Activated CD4-positive, alpha-beta T cell treated with anti-CD3 and anti-CD28 coated beads for 36 hours (primary cell): ENCODE measurements at regions not wholly inside any gene's neighbourhood (a gene's known extent, or its start where the extent isn't known, plus 50 kb on each side); places are given as distances from the start of the nearest gene placed in this dataset.

Experiments used
- ATAC-seq: fragments of 200-7000 bp; cut with Tn5 transposase; one replicate; pipeline ENCODE4 v1.10.0; 2021; ENCODE audit warnings: mild to moderate bottlenecking, moderate library complexity
- CTCF ChIA-PET: fragments of 350-600 bp; sonication (Branson Sonifier 250); formaldehyde crosslinking; loops from one replicate; lab custom pipeline; 2021; ENCODE audit warnings: antibody characterized with exemption; lab: Charles Lee
- POLR2A ChIA-PET: fragments of 350-600 bp; sonication (Branson Sonifier 250); formaldehyde crosslinking; loops from one replicate; lab custom pipeline; 2021; ENCODE audit warnings: antibody characterized with exemption, inconsistent platforms; lab: Charles Lee
- DNase-seq: peaks from one replicate; pipeline ENCODE4 v3.0.0-alpha.2; 2020
- H3K27ac Mint-ChIP-seq: one replicate; pipeline ENCODE4 v1.8.0; 2021; ENCODE audit warnings: mixed read lengths
- H3K27me3 Mint-ChIP-seq: one replicate; pipeline ENCODE4 v1.8.0; 2021; ENCODE audit warnings: mixed read lengths
- H3K36me3 Mint-ChIP-seq: one replicate; pipeline ENCODE4 v1.8.0; 2021; ENCODE audit warnings: low read depth, mixed read lengths
- H3K4me1 Mint-ChIP-seq: one replicate; pipeline ENCODE4 v1.8.0; 2021; ENCODE audit warnings: mixed read lengths
- H3K4me3 Mint-ChIP-seq: one replicate; pipeline ENCODE4 v1.8.0; 2021; ENCODE audit warnings: mild to moderate bottlenecking, moderate library complexity, mixed read lengths
- H3K9me3 Mint-ChIP-seq: one replicate; pipeline ENCODE4 v1.8.0; 2021; ENCODE audit warnings: low read depth, mixed read lengths
- intact Hi-C, 2 experiments: fragments of 100-400 bp; cut with DNase I in 1 of 2; cut with micrococcal nuclease in 1 of 2; formaldehyde crosslinking; loops; one replicate each; pipeline versions ENCODE4 v1.14.2 to v1.15.1; 2022 to 2024; cut with DNase I, micrococcal nuclease

DNA sequence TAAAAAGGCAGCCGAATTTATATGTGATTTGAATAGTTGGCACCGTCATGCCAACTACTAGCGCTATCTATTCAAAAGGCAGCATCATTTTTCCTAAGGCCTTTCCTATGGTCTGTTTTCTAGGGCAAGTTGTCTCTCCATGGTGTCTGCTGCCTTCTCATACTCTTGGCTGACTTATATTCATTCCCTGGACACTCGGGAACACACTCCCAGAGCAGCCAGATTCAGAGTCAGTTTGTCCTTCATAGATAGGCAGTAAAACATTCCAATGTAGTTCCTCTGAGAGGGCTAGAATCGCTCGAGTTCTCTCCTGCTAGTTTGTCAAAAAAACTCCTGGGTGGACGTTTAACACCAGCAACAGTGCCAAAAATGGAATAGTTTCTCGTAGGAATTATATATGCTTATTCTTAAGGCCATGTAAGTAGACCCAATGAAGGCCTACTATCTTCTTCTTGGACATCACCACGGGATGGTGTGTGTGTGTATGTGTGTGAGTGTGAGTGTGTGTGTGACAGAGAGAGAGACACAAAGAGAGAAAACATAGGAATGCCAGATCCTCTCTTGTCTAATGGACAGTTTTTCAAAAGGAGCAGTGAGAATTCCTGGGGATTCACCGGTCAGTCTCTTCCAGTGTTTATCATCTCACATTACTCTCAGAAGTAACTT lies 129.3 kb upstream of the CTAGE1 start:
- no peaks in the 10 kb centered on the region for H3K9me3 Mint-ChIP-seq
- no peak overlapping the region for H3K27ac Mint-ChIP-seq
- H3K36me3 Mint-ChIP-seq: no peaks in the 10 kb centered on the region
- ATAC-seq (no peak), DNase-seq (no peak)
- POLR2A ChIA-PET: no interaction called here
- CTCF ChIA-PET: no interaction called here
- intact Hi-C loops: no loop called here
- H3K27me3 Mint-ChIP-seq: no peaks in the 10 kb centered on the region
- no peaks in the 10 kb centered on the region for H3K4me1 Mint-ChIP-seq
- no peak overlapping the region for H3K4me3 Mint-ChIP-seq

DNA sequence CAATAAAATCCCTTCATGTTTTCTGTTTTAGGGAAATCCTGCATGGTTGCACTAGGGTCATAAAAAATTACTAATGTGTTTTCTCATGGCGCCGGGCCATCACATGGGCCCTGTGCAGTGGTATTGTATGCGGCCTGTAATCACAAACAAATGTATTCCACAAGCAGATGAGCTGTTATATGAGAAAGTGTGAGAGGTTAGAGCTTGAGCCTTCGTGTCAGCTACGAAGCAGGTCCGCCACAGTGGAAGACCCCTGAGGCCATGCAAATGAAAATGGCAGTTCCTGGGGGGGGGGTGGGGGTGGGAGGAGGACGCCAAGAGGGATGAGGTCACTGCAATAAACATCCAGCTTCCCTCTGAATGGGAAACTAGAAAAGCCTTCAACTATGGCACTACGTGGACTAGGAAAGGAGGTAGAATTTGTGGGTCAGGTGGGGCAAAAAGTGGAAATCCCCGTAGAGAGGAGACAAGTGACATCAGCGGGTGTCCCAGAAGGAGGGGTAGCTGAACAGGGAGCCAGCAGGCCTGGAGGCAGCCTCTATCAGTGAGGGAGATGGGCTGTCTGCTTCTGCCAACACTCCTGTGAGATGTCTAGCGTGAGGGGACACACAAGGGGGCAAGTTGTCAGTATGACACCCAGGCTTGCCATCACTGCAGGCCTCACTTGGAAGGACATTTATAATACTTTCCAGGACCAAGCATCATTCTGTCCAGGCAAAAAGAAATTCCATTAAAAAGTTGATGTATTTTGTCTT lies 130.3 kb upstream of the CTAGE1 start:
- no peak overlapping the region for H3K4me3 Mint-ChIP-seq
- H3K4me1 Mint-ChIP-seq: no peaks in the 10 kb centered on the region
- ChIA-PET POLR2A (no interaction called here), CTCF (no interaction called here)
- ATAC-seq (no peak), DNase-seq (no peak)
- intact Hi-C loops: no loop called here
- no peaks in the 10 kb centered on the region for H3K9me3 Mint-ChIP-seq
- H3K27me3 Mint-ChIP-seq: no peaks in the 10 kb centered on the region
- no peaks in the 10 kb centered on the region for H3K36me3 Mint-ChIP-seq
- no peak overlapping the region for H3K27ac Mint-ChIP-seq

DNA sequence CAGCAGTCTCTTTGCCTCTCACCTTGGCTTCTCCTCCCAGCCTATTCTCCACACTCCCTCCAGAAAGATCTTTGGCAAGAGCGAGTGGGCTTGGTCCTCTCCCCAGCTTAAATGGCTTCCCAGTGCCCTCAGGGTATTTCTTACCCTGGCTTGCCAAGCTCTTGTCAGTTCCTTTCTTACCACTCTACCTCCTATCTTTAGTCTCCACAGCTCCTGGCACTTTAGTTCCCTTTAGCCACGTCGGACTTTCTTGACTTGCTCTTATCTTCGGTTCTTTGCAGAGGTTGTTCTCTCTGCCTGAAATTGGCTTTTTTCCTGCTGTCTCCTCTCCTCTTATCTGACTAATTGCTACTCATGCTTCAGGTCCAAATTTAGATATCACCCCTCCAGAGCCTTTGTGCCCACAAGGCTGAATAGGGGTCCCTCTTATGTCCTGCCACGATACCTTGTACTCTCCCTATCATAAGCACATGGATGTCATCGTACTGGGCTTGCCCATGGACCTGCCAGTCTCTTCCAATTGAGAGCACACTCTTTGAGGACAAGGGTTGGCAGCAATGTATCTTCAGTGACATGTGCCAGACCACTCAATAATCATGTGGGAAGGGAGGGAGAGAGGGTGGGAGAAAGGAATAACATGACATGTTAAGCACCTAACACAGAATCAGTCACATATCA lies 131.7 kb upstream of the CTAGE1 start:
- Mint-ChIP-seq H3K9me3 (no peaks in the 10 kb centered on the region), H3K4me3 (no peak overlapping the region), H3K36me3 (no peaks in the 10 kb centered on the region), H3K27ac (no peak overlapping the region), H3K4me1 (no peaks in the 10 kb centered on the region), H3K27me3 (no peaks in the 10 kb centered on the region)
- DNase-seq (no peak), ATAC-seq (no peak)
- POLR2A ChIA-PET: no interaction called here
- intact Hi-C loops: no loop called here
- CTCF ChIA-PET: no interaction called here

DNA sequence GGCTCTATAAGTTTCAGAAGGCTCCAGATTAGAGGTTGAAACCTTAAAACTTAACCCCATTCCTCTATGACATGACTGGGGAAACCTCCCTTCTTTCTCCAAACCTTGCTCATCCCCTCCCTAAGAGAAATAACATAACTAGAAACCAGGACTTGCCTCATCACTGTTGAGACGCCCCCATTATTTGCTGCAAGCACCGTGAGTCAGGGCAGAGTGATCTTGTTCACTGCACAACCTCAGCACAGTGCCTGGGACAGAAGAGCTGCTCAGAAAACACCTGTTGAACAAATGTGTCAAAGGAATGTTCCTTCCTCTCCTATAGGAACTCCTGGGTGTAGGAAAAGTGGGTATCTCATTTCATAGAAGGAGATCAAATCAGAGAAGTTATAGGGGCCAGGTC lies 132.7 kb upstream of the CTAGE1 start:
- ChIA-PET CTCF (no interaction called here), POLR2A (interaction anchor here (0.5 kb wide), 1 partner anchor 96 kb away, joined by 3 read pairs; no protein-coding TSS in a partner anchor)
- no peaks in the 10 kb centered on the region for H3K9me3 Mint-ChIP-seq
- intact Hi-C loops: no loop called here
- no peaks in the 10 kb centered on the region for H3K36me3 Mint-ChIP-seq
- no peaks in the 10 kb centered on the region for H3K27me3 Mint-ChIP-seq
- DNase-seq (no peak), ATAC-seq (no peak)
- no peak overlapping the region for H3K27ac Mint-ChIP-seq
- H3K4me3 Mint-ChIP-seq: no peak overlapping the region
- no peaks in the 10 kb centered on the region for H3K4me1 Mint-ChIP-seq

DNA sequence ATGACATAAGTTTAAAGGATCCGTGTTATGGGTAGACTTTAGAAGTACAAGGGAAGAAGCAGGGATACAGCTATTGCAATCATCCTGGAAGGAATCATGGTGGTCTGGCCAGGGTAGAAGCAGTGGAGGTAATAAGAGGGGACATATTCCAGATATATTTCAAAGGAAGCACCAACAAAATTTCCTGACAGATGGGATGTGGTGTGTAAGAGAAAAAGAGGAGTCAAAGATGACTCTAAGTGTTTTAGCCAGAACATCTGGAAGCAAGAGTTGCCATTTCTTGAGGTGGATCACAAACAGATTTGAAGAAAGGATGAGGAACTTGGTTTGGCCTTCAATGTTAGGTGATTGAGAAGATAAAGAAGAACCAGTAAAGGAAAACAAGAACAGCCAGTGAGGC lies 133.1 kb upstream of the CTAGE1 start:
- ChIA-PET CTCF (no interaction called here), POLR2A (no interaction called here)
- Mint-ChIP-seq H3K36me3 (no peaks in the 10 kb centered on the region), H3K4me3 (no peak overlapping the region), H3K27ac (no peak overlapping the region), H3K4me1 (no peaks in the 10 kb centered on the region), H3K27me3 (no peaks in the 10 kb centered on the region), H3K9me3 (no peaks in the 10 kb centered on the region)
- DNase-seq (no peak), ATAC-seq (no peak)
- intact Hi-C loops: no loop called here

DNA sequence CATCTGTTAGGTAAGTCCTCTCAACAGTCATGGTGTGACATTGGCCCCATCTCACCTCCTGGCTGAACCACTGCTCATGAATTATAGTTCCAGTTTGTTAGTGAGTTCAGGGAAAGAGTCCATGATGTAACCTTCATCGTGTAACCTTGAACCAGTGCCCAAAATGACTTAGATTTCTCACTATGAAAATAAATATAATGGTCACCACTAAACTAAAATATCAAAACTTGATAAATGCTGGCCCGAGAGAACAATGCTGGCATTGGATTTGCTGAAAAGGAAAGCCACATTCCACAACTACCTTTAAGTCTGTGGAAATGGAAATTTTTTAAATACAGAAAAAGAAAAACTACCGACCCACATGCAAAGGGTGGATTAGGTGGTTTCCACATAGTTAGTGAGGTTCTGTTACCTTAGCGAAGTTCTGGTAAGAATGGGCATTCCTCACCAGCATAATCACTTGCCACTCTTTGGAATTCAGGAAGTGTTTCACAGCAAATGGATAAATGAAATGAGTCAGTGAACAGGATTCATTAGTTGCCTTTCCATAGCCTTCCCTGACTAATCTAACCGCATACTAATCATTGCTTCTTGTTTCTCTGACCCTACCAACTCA lies 133.9 kb upstream of the CTAGE1 start:
- no peak overlapping the region for H3K4me3 Mint-ChIP-seq
- H3K36me3 Mint-ChIP-seq: no peaks in the 10 kb centered on the region
- no peaks in the 10 kb centered on the region for H3K4me1 Mint-ChIP-seq
- POLR2A ChIA-PET: no interaction called here
- intact Hi-C loops: no loop called here
- no peak for ATAC-seq
- CTCF ChIA-PET: no interaction called here
- peaks cover 2% of the 10 kb centered on the region for H3K27me3 Mint-ChIP-seq
- H3K9me3 Mint-ChIP-seq: no peaks in the 10 kb centered on the region
- DNase-seq: no peak
- H3K27ac Mint-ChIP-seq: no peak overlapping the region

DNA sequence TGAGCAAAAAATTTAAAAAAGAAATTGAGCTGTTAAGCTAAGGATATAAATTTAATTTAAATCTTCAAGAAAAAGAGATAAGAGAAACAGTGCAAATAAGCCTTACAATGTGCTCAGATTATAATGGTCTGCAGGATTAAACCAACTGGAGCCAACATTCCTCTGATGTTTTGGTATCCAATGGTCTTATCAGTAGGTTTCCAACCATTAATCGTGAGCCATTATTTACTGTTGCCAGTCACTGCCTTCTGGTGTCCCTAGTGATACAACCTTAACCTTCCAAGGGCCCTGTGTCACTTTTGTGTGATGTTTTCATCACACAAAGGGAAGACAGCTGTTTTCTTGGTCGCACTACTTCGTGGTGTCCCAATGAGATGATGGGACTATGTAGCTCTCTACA lies 134.5 kb upstream of the CTAGE1 start:
- no peaks in the 10 kb centered on the region for H3K9me3 Mint-ChIP-seq
- ChIA-PET POLR2A (no interaction called here), CTCF (no interaction called here)
- no peak for DNase-seq
- no peaks in the 10 kb centered on the region for H3K36me3 Mint-ChIP-seq
- H3K27me3 Mint-ChIP-seq: peaks cover 8% of the 10 kb centered on the region
- ATAC-seq: no peak
- intact Hi-C loops: no loop called here
- H3K27ac Mint-ChIP-seq: no peak overlapping the region
- no peak overlapping the region for H3K4me3 Mint-ChIP-seq
- H3K4me1 Mint-ChIP-seq: no peaks in the 10 kb centered on the region

DNA sequence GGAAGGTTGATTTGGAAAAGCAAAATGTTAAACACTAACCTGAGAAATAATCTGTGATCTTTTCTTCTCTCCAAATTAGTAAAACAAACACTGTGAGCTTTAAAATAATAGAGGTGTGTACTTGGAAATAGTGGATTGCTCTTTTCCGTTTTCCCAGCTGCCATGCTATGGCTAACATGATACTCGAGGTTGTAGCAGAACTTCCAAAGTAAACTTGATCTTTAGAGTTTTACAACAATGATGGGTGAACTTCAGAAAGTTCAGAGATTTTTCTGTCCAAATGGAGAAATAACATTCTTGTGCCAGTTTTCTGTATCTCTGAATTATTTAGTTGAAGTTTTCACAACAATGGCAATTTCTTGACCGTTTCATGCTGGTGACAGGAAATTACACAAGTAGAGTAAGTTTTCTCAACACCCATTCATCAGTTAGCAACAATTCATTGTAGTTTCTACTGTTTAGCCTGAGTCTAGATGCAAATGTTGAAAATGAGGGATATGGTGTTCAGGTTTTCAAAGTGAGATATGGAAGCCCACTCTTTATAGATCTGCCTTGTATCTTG lies 135.3 kb upstream of the CTAGE1 start:
- no peaks in the 10 kb centered on the region for H3K4me1 Mint-ChIP-seq
- peaks cover 14% of the 10 kb centered on the region for H3K27me3 Mint-ChIP-seq
- no peak overlapping the region for H3K4me3 Mint-ChIP-seq
- ChIA-PET POLR2A (no interaction called here), CTCF (no interaction called here)
- no peaks in the 10 kb centered on the region for H3K9me3 Mint-ChIP-seq
- ATAC-seq (no peak), DNase-seq (no peak)
- no peak overlapping the region for H3K27ac Mint-ChIP-seq
- no peaks in the 10 kb centered on the region for H3K36me3 Mint-ChIP-seq
- intact Hi-C loops: no loop called here

DNA sequence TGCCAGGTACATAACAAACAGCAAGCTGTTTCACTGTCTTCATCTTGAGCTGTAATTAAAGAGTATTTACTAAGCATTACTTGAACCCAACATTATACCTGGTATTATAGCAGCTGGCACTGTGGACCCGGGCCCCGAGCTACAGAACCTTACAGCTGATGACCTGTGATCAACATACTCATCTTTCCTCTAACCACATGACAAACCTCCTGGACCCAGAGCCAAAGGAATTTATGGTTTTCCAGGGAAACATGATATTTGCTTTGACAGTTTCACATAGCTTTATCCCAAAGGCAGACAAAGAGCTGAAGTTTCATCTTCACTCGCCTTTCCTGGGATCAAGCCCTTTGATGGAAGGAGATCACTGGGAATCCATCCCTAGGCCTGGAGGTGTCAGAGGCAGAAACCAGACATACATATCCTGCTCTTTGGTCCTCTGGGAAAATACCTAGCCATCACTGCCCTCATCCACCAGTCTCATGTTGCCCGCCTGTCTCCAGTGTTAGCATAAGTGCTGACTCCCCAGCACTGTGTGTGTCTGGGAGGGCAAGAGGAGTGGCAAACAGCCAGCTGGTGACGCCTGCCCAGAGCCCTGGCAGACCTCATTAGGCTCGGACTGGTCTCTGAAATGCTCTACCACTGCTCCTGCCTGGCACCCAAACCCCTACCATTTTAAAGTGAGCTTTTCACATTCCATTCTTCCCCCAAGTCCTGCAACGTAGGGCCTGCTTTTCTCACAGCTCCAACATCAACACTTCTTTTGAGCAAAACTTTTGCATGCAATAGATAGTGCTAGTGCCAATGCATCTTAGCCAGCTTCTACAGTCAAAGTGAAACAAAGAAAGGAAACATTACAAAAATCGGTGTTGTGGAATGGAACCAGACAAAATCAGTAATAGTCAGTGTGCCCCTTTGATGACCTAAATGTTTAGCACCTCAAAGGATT lies 138.8 kb upstream of the CTAGE1 start:
- Mint-ChIP-seq H3K9me3 (no peaks in the 10 kb centered on the region), H3K27ac (no peak overlapping the region), H3K27me3 (peaks cover 31% of the 10 kb centered on the region), H3K36me3 (no peaks in the 10 kb centered on the region), H3K4me3 (no peak overlapping the region), H3K4me1 (peaks cover 5% of the 10 kb centered on the region)
- POLR2A ChIA-PET: no interaction called here
- DNase-seq: no peak
- no peak for ATAC-seq
- intact Hi-C loops: loop anchor here in 1 of 2 experiments (5.0 kb wide), 1 partner anchor 389 kb away; the partner anchor contains the start of gene GATA6
- CTCF ChIA-PET: interaction anchor here (0.7 kb wide), 2 partner anchors 11 to 757 kb away, joined by 3 to 4 read pairs; no protein-coding TSS in a partner anchor

DNA sequence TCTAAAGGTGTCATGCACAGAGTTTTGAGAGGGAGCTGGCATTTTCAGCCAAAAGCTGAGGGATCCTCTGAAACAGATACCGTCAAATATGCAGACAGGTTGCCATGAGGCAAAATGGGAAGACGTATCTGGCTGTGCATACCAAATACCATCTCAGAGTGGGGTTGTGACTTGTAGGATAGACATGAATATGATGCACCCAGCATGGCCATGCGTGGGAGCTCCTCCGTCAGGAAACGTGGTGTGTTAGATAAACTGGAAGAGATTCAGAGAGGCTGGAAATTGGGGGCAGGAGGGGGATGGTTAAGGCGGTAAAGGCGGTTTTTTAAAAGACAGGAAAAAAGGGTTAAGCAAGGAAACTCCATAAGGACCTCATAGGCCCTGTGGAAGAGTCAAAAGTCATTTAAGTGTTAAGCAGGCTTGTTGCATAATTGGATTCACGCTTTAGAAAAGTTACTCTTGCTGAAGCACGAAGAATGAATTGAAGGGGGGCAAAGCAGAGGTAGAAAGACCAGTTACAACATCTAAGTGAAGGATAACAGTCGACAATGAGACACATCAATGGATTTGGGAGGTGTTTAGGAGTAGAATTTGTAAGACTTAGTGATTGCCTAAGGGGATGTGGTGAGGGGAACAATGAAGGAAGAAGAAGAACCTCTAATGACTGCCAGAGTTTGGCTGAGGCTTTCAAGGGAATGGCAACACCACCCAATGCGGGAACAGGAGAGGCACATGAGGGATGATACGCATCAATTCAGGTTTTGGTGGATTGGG lies 139.6 kb upstream of the CTAGE1 start:
- Mint-ChIP-seq H3K4me1 (peaks cover 5% of the 10 kb centered on the region), H3K27me3 (peaks cover 33% of the 10 kb centered on the region), H3K27ac (no peak overlapping the region), H3K4me3 (no peak overlapping the region), H3K36me3 (no peaks in the 10 kb centered on the region), H3K9me3 (no peaks in the 10 kb centered on the region)
- intact Hi-C loops: loop anchor here in 1 of 2 experiments (5.0 kb wide), 1 partner anchor 390 kb away; the partner anchor contains the start of gene GATA6
- DNase-seq (no peak), ATAC-seq (no peak)
- CTCF ChIA-PET: interaction anchor here (0.7 kb wide), 3 partner anchors 12 to 1156 kb away, joined by 3 to 4 read pairs (median 3); no protein-coding TSS in a partner anchor
- POLR2A ChIA-PET: no interaction called here
